NCI-H146 (cell line): ENCODE measurements at regions not wholly inside any gene's neighbourhood (a gene's known extent, or its start where the extent isn't known, plus 50 kb on each side); places are given as distances from the start of the nearest gene placed in this dataset.

Experiments
- DNase-seq: peaks from one replicate; lab custom pipeline; 2025; lab: John Stamatoyannopoulos, UW

GRCh38 chrX:39507034-39507433, 590.7 kb downstream of the BCOR start:
- DNase-seq: no peak

- DNase-seq: no peak
These were observed 590.0 kb downstream of the BCOR start for GRCh38 chrX:39507617-39508299.

GRCh38 chrX:39508300-39508692, 589.5 kb downstream of the BCOR start:
- DNase-seq: no peak

GRCh38 chrX:39509157-39509556, 588.6 kb downstream of the BCOR start:
- DNase-seq: no peak

GRCh38 chrX:39513836-39514235, 583.9 kb downstream of the BCOR start:
- no peak for DNase-seq

- DNase-seq: no peak
These were observed 583.0 kb downstream of the BCOR start for GRCh38 chrX:39514801-39515200.

GRCh38 chrX:39516427-39516841, 581.3 kb downstream of the BCOR start:
- DNase-seq: no peak

- no peak for DNase-seq
These were observed 579.2 kb downstream of the BCOR start for GRCh38 chrX:39518476-39519029.

- DNase-seq: no peak
These were observed 578.7 kb downstream of the BCOR start for GRCh38 chrX:39519030-39519488.

- no peak for DNase-seq
These were observed 578.0 kb downstream of the BCOR start for GRCh38 chrX:39519566-39520301.

- no peak for DNase-seq
These were observed 572.0 kb downstream of the BCOR start for GRCh38 chrX:39525758-39526157.

- DNase-seq: no peak
These were observed 570.7 kb downstream of the BCOR start for GRCh38 chrX:39527025-39527424.

- no peak for DNase-seq
These were observed 569.4 kb downstream of the BCOR start for GRCh38 chrX:39528161-39528916.

- DNase-seq: no peak
These were observed 565.0 kb downstream of the BCOR start for GRCh38 chrX:39532761-39533160.

GRCh38 chrX:39534949-39535348, 562.8 kb downstream of the BCOR start:
- no peak for DNase-seq

- DNase-seq: no peak
These were observed 561.5 kb downstream of the BCOR start for GRCh38 chrX:39536211-39536610.

GRCh38 chrX:39541881-39542280, 555.9 kb downstream of the BCOR start:
- DNase-seq: no peak

GRCh38 chrX:39542316-39542715, 555.4 kb downstream of the BCOR start:
- DNase-seq: no peak

GRCh38 chrX:39550795-39551361, 546.9 kb downstream of the BCOR start:
- DNase-seq: no peak

GRCh38 chrX:39551762-39552161, 546.0 kb downstream of the BCOR start:
- DNase-seq: no peak

GRCh38 chrX:39555431-39555830, 542.3 kb downstream of the BCOR start:
- no peak for DNase-seq

- no peak for DNase-seq
These were observed 541.7 kb downstream of the BCOR start for GRCh38 chrX:39556056-39556455.
